WI38 (cell line): ENCODE measurements at regions not wholly inside any gene's neighbourhood (a gene's known extent, or its start where the extent isn't known, plus 50 kb on each side); places are given as distances from the start of the nearest gene placed in this dataset.

ENCODE experiments used
- H3K4me3 ChIP-seq: 2 replicates; pipeline ENCODE4 v1.5.1; 2011; ENCODE audit warnings: low read depth, mild to moderate bottlenecking, control low read depth, low read length
- TF ChIP-seq, protein P1 (sequence below): IDR thresholded peaks from 2 replicates; pipeline ENCODE4 v1.5.1; 2012; ENCODE audit warnings: low read depth, mild to moderate bottlenecking, control low read depth, low read length

DNA sequence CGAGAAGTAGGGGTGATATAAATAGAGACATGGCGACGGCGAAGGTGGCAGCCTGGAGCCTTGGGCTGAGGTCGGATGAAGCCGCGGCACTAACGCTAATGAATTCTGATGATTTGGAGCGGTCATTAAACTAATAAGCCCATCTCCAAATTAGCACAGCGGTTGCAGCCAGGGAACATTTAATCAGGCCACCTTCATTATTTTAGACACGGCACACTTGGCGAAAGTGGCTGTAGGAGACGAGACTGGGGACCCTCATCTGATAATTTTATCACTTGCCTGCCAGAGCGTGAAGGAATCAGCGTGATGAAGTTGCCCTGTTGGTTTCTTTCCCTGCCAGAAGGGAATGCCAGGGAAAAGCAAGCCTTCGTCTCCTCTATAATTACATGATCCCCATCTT is 664.3 kb upstream of the TBX3 start:
- TF ChIP-seq, protein P1, sequence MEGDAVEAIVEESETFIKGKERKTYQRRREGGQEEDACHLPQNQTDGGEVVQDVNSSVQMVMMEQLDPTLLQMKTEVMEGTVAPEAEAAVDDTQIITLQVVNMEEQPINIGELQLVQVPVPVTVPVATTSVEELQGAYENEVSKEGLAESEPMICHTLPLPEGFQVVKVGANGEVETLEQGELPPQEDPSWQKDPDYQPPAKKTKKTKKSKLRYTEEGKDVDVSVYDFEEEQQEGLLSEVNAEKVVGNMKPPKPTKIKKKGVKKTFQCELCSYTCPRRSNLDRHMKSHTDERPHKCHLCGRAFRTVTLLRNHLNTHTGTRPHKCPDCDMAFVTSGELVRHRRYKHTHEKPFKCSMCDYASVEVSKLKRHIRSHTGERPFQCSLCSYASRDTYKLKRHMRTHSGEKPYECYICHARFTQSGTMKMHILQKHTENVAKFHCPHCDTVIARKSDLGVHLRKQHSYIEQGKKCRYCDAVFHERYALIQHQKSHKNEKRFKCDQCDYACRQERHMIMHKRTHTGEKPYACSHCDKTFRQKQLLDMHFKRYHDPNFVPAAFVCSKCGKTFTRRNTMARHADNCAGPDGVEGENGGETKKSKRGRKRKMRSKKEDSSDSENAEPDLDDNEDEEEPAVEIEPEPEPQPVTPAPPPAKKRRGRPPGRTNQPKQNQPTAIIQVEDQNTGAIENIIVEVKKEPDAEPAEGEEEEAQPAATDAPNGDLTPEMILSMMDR, result no peak
- no peak overlapping the region for H3K4me3 ChIP-seq

DNA sequence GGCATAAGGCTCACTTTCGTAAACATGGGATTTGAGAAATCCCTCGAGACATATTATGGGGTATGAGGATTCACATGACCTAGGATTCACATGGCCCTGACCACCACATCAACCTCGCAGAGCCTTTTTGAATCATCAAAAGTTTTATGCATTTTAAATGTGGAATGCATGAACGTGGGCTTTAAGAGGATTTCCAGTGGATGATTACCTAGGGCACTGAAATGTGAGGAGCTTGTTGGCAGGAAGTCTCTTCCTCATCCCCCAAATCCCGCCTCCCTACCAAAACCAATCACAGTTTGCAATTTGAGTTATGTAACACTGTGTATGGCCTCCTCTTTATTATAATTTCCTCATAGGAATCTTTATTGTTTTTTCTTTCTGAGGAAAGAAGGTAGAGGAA is 659.6 kb upstream of the TBX3 start:
- H3K4me3 ChIP-seq, result no peak overlapping the region
- TF ChIP-seq, protein P1, result no peak

DNA sequence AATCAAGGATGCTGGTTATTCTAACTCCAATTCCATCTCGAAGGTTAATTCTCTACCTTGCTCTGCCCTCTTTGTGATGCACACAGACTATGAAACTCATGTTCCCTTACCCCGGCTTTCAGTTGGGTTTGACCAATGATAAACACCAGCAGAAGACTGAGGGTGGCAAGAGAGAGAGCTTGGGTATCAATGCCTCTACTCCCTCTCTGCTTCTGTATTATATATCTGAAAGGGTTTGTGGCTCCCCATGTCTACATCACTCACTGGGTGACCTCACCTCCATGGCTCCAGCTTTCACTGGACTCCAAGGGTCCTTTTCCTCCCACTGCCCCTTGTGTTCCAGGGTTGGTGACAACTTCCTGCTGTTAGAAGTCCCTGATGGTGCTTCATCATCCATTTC is 659.0 kb upstream of the TBX3 start:
- TF ChIP-seq, protein P1, result no peak

DNA sequence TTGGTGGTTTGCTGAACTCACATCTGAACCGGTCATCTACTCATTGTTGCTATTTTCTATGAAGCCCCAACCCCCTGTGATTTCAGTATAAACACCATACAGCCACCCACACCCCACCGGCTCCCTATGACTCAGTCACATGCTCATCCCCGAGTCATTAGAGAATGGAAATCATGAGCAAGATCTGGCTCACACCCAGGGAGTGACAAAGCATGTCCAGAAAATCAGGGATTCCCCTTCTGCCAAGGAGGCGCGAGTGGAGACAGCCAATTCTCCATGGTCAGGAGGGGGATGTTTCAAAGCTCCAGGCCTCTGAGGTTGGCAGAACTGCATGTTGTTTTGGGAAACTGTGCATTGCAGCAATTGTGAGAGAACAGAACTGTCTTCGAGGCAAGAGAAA is 657.5 kb upstream of the TBX3 start:
- no peak overlapping the region for H3K4me3 ChIP-seq
- TF ChIP-seq, protein P1, result no peak

More for the DNA sequence above, 659.0 kb upstream of the TBX3 start:
- H3K4me3 ChIP-seq, result no peak overlapping the region

DNA sequence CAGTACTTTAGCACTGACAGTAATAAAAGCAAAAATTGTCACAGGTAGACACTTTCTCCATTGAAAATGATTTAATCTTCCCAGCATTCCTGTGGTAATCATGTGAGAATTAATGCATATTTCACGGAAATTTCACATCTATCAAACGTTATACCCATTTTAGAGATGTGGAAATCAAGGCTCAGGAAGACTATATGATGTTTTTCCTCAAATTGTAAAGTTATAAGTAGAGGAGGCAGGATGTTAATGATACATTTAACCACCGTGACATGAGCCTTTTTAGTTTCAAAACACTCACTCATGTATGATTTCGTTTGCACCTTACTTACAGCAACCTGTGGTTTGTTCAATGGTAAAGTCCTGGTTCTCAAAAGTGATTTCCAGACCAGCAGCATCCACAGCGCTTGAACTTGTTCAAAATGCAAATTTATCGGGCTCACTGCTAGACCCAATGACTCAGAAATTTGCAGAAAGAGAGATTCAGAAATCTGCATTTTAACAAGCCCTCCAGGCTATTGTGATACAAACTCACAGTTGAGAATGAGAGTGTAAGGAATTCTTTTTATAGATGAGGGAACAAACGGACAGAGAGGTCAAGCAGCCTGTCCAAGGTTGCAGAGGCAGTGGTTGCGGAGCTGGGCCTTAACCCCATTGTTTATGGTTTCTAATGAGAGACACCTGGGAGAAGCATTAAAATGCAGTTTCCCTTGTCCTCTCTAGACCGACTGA is 654.8 kb upstream of the TBX3 start:
- H3K4me3 ChIP-seq, result no peak overlapping the region

DNA sequence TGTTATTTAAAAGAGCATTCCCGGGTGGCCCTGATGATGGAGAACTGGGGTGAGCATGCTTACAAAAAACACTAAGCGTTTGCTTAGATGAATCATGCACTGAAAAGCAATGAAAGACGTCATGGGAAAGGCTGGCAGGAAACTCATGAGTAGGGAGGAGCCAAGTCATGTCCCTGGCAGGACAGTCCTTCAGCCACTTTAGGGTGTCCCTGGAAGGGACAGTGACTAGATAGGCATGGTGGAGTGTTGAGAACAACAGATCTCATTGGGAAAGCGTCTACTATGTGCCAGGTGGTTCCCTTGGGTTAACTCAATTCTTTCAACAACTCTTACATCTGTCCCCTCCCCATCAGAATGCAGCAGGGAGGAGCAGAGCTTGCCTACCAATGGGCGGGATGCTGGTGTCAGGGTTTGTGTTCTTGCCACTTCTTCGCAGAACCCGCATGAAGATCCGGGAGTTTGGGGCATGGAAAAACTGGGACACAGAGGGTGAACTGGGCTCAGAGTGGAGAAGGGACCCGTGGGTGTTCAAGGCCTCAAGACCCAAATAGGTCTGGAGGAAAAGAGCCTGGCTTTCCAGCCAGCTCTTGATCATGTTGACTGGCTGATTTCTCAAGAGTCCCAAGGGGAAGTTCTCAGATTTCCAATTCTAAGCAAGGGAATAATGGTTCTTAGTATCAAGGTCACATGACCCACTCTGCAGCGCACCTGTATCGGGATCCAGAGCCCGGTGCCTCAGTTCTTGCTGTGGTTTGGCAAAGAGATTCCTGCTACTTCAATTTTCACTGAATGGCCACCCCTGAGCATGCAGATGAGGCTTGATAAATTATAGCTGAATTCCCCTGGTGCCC is 653.9 kb upstream of the TBX3 start:
- TF ChIP-seq, protein P1, result no peak
- H3K4me3 ChIP-seq, result no peak overlapping the region

More for the DNA sequence above, 654.8 kb upstream of the TBX3 start:
- TF ChIP-seq, protein P1, result no peak

DNA sequence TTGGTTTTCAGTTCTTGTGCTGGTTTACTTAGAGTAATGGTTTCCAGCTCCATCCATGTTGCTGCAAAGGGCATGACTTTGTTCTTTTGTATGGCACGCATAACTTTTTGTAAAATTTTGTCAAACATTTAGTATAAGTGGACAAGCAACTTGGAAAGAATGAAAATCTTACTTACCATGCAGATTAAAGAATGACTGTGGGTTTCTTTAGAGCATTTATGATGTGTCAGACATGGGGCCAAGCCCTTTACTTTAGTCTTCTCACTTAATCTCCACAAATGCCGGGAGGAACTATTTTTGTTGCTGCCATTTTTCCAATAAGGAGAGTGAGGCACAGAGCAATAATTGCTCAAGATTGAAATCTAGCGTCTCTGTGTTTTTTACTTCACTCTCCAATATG is 652.5 kb upstream of the TBX3 start:
- TF ChIP-seq, protein P1, result no peak

More for the DNA sequence above, 652.5 kb upstream of the TBX3 start:
- no peak overlapping the region for H3K4me3 ChIP-seq
